ENCODE measurements at regions not wholly inside any gene's neighbourhood (a gene's known extent, or its start where the extent isn't known, plus 50 kb on each side); places are given as distances from the start of the nearest gene placed in this dataset.
"Not testable (repeated sequence)": the region's sequence is repeated elsewhere in the genome, so short reads cannot be mapped to it uniquely, and the experiment has no call there.

GRCh38 chr22:11561744-11562143 is 3966.2 kb upstream of the OR11H1 start:
- H3K4me1 ChIP-seq; H3K4me3 ChIP-seq; H3K27me3 ChIP-seq; intact Hi-C loops (cut with DNase I); H3K9me3 ChIP-seq; H3K36me3 ChIP-seq; DNase-seq; H3K27ac ChIP-seq: not testable (repeated sequence)
- 73 to 81% methylated on average over 17 of the region's 17 CpGs for WGBS, 2 donors

- 77 to 80% methylated on average over 11 of the region's 11 CpGs for WGBS, 2 donors
- intact Hi-C loops (cut with DNase I); DNase-seq; H3K4me3 ChIP-seq; H3K27ac ChIP-seq; H3K27me3 ChIP-seq; H3K36me3 ChIP-seq; H3K4me1 ChIP-seq: not testable (repeated sequence)
- peaks cover 0 to 18% (median 3%) of the 10 kb centered on the region in 4 donors for H3K9me3 ChIP-seq
Observed at GRCh38 chr22:11568837-11569563, 3959.0 kb upstream of the OR11H1 start.

- 65% methylated on average over 5 of the region's 5 CpGs for WGBS, 2 donors
- peaks cover 0 to 24% (median 5%) of the 10 kb centered on the region in 4 donors for H3K9me3 ChIP-seq
Observed at GRCh38 chr22:11569564-11569940, 3958.4 kb upstream of the OR11H1 start.

GRCh38 chr22:11573154-11573553 is 3954.8 kb upstream of the OR11H1 start:
- H3K9me3 ChIP-seq: peaks cover 3 to 41% (median 5%) of the 10 kb centered on the region in 4 donors
- H3K4me1 ChIP-seq; H3K27me3 ChIP-seq; H3K36me3 ChIP-seq; H3K4me3 ChIP-seq; H3K27ac ChIP-seq; intact Hi-C loops (cut with DNase I); DNase-seq: not testable (repeated sequence)
- 63% methylated on average over 6 of the region's 6 CpGs for WGBS, 2 donors

More at GRCh38 chr22:11569564-11569940, 3958.4 kb upstream of the OR11H1 start:
- H3K27ac ChIP-seq; intact Hi-C loops (cut with DNase I); H3K27me3 ChIP-seq; H3K4me3 ChIP-seq; H3K4me1 ChIP-seq; H3K36me3 ChIP-seq: not testable (repeated sequence)
- DNase-seq: peak; percentile 66

- 81 to 82% methylated on average over 14 of the region's 14 CpGs for WGBS, 2 donors
Observed at GRCh38 chr22:11574231-11574630, 3953.8 kb upstream of the OR11H1 start.

GRCh38 chr22:11574659-11575058 is 3953.3 kb upstream of the OR11H1 start:
- H3K9me3 ChIP-seq: peaks cover 3 to 40% (median 3%) of the 10 kb centered on the region in 4 donors
- H3K4me3 ChIP-seq; H3K27ac ChIP-seq; H3K36me3 ChIP-seq; H3K27me3 ChIP-seq; H3K4me1 ChIP-seq; intact Hi-C loops (cut with DNase I): not testable (repeated sequence)
- 54 to 60% methylated on average over 4 of the region's 4 CpGs for WGBS, 2 donors
- DNase-seq: peak; percentile 53

More at GRCh38 chr22:11574231-11574630, 3953.8 kb upstream of the OR11H1 start:
- intact Hi-C loops (cut with DNase I); H3K27me3 ChIP-seq; H3K27ac ChIP-seq; H3K36me3 ChIP-seq; H3K4me3 ChIP-seq; H3K4me1 ChIP-seq: not testable (repeated sequence)
- peaks cover 3 to 42% (median 3%) of the 10 kb centered on the region in 4 donors for H3K9me3 ChIP-seq
- peak; percentile 66 for DNase-seq

GRCh38 chr22:11576740-11577139 is 3951.3 kb upstream of the OR11H1 start:
- 80 to 82% methylated on average over 9 of the region's 9 CpGs for WGBS, 2 donors
- H3K36me3 ChIP-seq; intact Hi-C loops (cut with DNase I); H3K4me3 ChIP-seq; H3K4me1 ChIP-seq; DNase-seq; H3K27me3 ChIP-seq; H3K27ac ChIP-seq: not testable (repeated sequence)
- H3K9me3 ChIP-seq: peaks cover 3 to 48% (median 3%) of the 10 kb centered on the region in 4 donors

- intact Hi-C loops (cut with DNase I); H3K4me3 ChIP-seq: not testable (repeated sequence)
- peaks cover under 1 to 47% (median 3%) of the 10 kb centered on the region in 4 donors for H3K9me3 ChIP-seq
Observed at GRCh38 chr22:11578115-11578514, 3949.9 kb upstream of the OR11H1 start.

GRCh38 chr22:11578551-11578950 is 3949.4 kb upstream of the OR11H1 start:
- DNase-seq; H3K36me3 ChIP-seq; intact Hi-C loops (cut with DNase I); H3K4me1 ChIP-seq; H3K4me3 ChIP-seq; H3K27me3 ChIP-seq; H3K27ac ChIP-seq: not testable (repeated sequence)
- 35 to 43% methylated on average over 3 of the region's 3 CpGs for WGBS, 2 donors
- peaks cover 0 to 47% (median 3%) of the 10 kb centered on the region in 4 donors for H3K9me3 ChIP-seq

More at GRCh38 chr22:11578115-11578514, 3949.9 kb upstream of the OR11H1 start:
- not testable (repeated sequence) for DNase-seq, H3K4me1 ChIP-seq, H3K27ac ChIP-seq, H3K27me3 ChIP-seq, H3K36me3 ChIP-seq
- 60 to 61% methylated on average over 8 of the region's 8 CpGs for WGBS, 2 donors

GRCh38 chr22:11582048-11582447 is 3945.9 kb upstream of the OR11H1 start:
- H3K27me3 ChIP-seq; H3K36me3 ChIP-seq; intact Hi-C loops (cut with DNase I); H3K4me1 ChIP-seq; H3K27ac ChIP-seq; H3K4me3 ChIP-seq; DNase-seq: not testable (repeated sequence)
- WGBS, 2 donors: 56 to 62% methylated on average over 4 of the region's 4 CpGs
- H3K9me3 ChIP-seq: peaks cover 0 to 34% (median 4%) of the 10 kb centered on the region in 4 donors

GRCh38 chr22:11584231-11584630 is 3943.8 kb upstream of the OR11H1 start:
- H3K36me3 ChIP-seq; H3K4me3 ChIP-seq; intact Hi-C loops (cut with DNase I); H3K27ac ChIP-seq; H3K4me1 ChIP-seq; H3K27me3 ChIP-seq; DNase-seq: not testable (repeated sequence)
- H3K9me3 ChIP-seq: peaks cover 0 to 23% (median 5%) of the 10 kb centered on the region in 4 donors
- 38 to 39% methylated on average over 4 of the region's 4 CpGs for WGBS, 2 donors

- H3K27ac ChIP-seq; H3K4me1 ChIP-seq; H3K4me3 ChIP-seq; intact Hi-C loops (cut with DNase I); H3K27me3 ChIP-seq; H3K36me3 ChIP-seq; DNase-seq: not testable (repeated sequence)
- H3K9me3 ChIP-seq: peaks cover 0 to 14% (median 7%) of the 10 kb centered on the region in 4 donors
- WGBS, 2 donors: 63 to 65% methylated on average over 4 of the region's 4 CpGs
Observed at GRCh38 chr22:11594552-11594951, 3933.4 kb upstream of the OR11H1 start.

- WGBS, 2 donors: 85 to 89% methylated on average over 33 of the region's 33 CpGs
- DNase-seq; intact Hi-C loops (cut with DNase I); H3K4me1 ChIP-seq; H3K27ac ChIP-seq; H3K27me3 ChIP-seq; H3K36me3 ChIP-seq; H3K4me3 ChIP-seq: not testable (repeated sequence)
- H3K9me3 ChIP-seq: peaks cover 0 to 14% (median 6%) of the 10 kb centered on the region in 4 donors
Observed at GRCh38 chr22:11597666-11598358, 3930.2 kb upstream of the OR11H1 start.

Data from sigmoid colon (tissue), 6 donors.